ENCODE measurements at regions not wholly inside any gene's neighbourhood (a gene's known extent, or its start where the extent isn't known, plus 50 kb on each side); places are given as distances from the start of the nearest gene placed in this dataset.

DNA sequence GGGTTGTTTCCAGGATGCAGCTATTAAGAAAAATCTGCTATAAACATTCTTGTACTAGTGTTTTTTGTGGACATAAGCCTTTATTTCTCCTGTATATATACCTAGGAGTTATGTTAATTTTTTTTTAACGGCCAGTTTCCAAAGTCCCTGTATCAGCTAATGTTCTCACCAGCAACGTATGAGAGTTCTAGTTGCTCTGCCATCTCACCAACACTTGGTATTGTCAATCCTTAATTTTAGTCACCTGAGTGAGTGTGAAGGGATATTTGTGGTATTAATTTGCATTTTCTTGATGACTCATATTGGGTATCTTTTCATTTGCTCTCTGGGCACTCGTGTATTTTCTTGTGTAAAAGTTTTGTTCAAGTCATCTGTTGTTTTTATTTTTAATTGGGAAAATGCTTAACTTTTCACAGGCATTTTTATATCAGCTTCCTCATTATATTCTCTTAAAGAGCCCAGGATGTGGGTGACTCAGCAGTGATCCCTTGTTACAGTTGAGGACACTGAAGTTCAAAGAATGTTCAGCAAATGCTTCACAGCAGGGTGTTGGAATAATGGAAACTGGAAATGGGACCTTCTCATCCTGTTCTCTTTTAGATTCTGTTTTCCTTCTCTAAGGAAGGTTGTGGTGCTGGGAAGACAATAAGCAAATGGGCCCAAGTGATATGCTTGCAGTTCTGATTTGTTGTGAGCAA, 176.3 kb upstream of the PRNP start:
- no peak for DNase-seq

DNA sequence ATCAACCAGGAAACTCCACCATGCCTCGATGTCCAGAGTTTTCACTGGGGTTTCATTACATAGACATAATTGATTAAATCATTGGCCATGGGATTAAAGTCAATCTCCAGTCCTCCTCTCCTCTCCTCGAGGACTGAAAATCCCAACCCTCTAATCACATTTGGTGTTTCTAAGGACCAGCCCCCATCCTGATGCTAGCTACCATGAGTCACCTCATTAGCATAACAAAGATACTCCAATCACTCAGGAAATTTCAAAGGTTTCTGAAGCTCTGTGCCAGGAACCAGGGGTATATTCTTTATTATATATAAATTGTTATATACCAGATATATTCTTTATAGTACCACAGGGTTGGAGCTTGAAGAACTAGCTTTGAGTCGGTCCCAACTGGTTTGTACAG, 177.5 kb upstream of the PRNP start:
- DNase-seq, result no peak

DNA sequence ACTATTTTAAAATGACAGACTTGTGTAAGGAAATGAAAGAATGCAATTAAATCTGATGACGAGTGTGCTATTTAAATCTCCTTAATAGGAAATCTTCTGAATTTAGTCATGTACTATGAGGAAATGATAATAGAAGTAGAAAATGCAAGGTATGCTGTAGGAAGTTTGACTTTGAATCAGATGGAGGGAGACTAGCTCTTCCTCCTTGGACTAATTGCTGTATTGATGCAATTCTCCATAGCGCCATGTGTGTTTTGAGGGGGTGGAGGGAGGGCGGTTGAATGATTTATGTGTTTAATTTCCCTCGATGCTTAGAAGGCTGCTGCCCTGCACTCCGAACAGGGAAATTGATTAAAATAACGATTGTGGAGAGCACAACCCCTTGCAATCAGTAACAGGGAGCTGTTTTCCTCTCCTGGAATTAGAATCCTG, 179.0 kb upstream of the PRNP start:
- DNase-seq, result no peak

DNA sequence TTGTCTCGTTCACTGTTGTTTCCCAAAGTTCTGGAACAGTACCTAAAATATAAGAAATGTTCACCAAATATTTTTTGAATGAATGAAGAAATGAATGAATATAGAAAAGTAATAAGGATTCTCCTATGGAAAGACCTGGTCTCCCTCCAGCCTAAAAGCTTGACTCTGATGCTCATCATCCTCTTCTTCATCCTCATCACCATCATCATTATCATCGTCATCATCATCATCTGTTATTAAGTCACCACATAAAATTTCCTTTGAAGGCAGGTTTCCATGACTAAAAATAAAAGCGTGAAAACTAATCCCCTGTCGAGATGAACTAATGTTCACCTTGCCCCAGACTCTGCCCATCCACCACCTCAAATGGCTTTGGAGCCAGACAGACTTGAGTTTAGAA, 181.4 kb upstream of the PRNP start:
- DNase-seq, result no peak

DNA sequence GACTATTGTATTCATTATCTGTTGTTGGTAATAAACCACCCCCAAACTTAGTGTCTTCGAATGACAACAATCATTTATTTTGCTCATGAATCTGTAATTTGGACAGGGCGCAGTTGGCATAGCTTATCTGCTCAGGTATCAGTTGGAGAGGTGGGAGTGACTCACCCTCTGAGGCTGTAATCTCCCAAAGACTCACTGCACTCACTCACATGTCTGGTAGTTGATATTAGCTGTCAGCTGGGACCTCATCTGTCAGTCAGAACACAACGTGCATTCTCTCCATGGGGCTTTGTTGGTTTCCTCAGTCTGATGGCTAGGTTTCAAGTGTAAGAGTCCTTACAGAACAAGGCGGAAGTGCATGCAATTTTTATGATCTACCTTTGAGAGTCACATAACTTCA, 183.5 kb upstream of the PRNP start:
- DNase-seq, result no peak

DNA sequence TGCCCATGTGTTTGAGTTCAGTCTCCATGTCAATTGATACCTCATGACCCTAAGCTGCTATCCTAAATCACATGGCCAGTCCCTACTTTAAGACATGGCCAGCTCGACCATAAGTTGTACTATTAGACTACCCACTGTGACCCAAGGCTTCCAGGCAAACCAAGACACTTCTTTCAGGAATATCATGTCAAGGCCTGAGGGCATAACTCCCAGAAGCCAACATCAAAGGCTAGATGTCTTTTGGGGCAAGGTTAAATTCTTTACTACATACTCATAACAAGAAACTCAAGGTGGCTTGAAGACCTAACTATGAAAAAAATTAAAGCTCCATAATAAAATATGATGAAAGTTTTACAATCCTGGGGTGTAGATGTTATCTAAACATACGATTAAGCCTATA, 192.9 kb upstream of the PRNP start:
- no peak for DNase-seq

DNA sequence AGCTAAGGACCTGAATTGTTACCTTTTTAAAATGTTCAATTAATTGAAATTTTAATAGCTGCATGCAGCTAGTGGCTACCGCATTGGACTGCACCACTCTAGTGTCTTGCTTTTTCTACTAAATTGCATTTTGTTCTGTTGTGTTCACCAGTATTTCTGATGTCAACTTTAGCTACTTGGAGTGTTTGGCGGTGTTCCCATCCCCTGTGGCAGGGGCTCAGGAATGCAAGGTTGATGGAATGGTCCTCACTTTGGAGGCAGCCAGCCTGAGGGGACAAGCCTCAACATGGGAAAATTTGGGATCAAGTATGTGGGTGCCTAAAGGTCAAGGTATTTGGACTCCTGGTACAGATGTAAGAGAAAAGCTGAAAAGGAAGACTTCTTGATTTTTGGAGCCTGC, 194.6 kb upstream of the PRNP start:
- no peak for DNase-seq

DNA sequence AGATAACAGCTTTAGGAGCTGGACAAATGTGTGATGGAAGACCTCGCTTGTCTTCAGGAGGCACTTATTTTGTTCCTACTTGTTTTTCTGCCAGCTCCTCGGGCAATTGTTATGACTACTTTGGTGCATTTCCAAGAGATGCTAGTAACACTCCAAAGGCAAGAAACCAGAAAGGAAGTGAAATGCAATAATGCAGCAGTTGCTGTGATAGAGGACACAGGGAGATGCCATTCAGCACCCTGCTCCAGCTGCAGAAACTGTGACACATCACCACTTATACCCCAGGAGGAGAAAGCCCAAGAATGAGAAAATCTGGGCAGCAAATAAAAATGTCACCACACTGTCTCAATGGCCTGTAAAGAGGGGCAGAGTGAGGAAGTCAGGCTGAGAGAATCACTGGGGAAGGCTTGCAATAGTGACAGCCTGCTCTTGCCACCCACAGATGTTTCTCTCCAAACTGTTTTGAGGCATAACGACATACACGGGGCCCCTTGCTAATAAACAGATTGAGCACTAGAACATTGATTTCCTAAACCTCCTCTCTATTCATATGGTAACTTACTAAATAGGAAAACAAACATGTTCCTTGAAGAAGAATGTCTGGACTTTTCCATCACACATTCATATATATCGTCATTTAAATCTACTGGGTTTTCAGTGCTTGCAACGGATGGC, 195.5 kb upstream of the PRNP start:
- no peak for DNase-seq

DNA sequence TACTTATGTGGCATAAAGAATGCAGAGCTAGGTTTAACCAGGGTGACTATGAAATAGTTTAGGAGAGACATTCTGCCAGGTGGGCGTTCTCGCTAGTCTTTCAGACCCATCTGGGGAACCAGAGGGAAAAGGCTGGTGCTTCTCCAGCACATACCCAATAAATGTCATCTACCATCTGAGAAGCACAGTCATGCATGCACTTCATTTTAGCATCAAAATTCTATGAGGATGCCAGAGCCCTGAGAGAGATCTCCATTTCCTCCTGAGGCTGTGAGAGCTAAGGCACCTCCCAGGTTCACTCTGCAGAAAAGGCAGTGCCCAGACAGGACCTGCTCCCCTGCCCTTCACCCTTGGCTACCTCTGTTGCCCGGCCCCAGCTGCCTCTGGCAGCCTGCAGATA, 196.2 kb upstream of the PRNP start:
- DNase-seq, result no peak

DNA sequence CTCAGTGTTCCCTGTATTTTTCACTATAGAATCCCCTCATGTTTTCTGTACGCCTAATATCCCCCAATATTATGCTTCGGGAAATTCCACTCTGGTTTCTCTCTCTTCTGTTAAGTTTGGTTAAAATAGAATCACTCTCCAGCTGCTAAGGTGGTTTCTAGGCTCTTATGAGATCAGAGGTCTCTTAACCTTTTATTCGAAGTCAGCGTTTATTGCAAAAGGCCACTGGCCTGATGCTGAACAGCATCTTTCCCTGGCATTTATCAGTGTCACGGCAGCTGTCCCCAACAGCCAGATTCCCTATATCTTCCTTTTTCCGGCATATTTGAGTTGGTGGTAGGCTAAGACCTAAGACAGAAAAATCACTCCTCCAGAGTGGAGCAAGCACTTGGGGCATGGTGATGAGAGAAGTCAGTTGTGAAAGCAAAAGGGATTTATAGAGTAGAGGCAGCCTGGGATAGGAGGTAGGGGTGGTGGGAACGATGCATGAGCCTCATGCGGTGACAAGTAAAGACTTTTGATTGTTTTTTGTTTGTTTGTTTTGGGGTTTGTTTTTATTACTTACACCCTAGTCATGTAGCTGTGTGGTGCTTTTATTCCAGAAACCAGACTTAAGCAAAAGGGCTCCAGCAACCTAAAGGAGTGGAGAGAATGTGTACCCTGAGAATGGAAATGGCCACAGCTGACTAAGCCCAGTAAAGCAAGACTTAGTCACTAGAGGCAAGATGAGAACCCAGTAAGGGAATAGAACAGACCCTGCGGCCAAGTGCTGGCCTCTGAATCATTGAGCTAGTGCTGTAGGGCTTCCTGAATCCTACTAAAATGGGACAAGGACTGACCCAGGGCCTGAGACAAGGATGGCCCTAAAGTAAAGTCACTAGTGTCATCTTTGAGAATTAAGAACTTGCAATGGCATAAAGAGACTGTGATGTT, 197.6 kb upstream of the PRNP start:
- DNase-seq, result no peak

DNA sequence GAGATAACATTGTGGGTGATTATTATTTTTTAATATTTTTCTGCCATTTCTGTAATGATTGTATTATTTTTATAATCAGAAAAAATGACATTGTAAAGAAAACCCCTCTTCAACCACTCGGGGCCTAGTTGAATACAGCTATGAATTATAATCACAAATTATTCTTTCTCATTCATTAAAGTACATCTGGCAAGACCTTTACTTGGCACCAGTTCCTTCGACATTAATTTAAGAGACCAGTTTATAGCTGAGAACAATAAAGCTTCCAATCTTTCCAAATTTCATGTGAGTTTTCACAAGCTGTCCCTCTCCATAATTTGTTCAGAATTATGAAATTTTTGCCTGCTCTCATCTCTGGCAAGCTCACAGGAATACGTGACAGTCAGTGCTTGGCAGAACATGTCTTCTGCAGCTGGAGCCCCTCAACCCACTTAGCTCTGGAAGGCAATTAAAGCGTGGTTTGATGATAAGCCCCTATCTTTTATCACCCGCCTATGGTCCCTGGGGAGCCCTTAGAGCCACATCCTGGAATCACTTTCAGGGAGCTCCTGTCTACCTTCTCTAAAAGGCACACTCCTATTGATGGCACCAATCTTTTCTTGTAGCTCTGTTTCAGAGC, 201.8 kb upstream of the PRNP start:
- no peak for DNase-seq

DNA sequence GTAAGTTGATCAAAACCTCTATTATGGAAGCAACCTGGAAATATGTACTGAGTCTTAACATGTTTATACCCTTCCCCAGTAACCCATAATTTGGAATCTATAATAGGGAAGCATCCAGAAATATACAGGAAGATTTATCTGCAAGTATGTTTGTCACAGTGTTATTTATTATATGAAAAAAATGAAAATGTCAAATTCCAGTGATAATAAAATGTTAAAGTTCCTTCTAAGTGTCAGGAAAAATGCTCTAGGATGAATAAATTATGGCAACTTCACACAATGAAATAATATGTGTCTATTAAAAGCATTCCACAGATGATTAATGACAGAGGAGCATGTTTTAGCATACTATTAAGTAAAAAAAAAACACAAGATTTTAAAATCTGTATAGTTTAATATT, 202.3 kb upstream of the PRNP start:
- no peak for DNase-seq

DNA sequence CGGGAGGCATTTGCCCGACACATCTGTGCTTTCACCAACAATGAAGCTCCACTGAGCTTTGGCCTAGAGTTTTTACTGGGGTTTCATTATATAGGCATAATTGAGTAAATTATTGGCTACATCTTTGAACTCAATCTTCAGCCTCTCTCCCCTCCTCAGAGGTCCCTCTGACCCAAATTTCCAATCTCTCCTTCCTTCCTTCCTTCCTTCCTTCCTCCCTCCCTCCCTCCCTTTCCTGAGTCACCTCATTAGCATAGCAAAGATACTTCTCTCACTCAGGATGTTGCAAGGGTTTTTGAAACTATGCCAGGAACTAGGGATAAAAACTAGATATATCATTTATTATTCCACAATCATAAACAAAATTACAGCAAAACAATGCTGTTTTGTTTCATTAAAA, 202.8 kb upstream of the PRNP start:
- DNase-seq, result no peak

DNA sequence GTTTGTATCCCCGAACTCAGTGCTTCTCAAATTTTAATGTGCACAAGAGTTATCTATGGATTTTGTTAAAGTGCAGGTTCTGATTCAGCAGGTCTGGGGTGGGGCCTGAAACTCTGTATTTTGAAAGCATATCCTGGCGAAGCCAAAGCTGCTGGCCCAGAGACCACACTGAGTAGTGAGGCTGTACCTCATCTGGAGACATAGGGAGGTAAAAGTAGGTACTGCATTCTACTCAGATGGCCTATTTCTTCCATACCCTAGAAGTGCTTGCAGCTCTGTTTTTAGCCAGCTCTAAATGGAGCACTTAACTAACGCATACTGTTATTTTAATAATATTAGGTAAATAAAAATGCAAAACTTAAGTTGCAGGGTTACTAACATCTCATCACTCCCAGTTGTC, 206.2 kb upstream of the PRNP start:
- no peak for DNase-seq

DNA sequence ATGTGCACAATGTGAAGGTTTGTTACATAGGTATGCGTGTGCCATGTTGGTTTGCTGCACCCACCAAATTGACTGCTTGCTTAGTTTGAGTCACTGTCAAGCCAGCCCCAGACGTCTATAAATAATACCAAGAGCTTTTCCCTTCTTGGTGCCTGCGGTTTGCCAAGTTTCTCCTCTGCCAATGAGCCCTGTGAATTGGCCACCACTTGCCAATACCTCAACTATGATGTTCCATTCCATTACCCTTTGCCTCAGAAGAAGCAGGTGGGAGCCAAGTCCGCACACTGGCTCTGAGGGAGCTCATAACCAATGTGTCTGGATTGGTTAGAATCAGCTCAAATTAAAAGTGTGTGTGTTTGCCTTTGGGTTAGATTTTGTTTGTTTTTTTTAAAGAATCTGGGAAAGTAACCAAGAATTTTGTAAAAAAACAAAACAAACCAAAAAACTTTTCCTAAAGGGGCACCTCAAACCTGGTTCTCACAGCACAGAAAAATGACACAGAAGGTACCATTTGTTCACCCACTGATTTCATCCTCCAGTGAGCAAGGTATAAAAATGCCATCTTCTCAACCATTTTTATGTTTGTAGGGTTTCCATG, 209.3 kb upstream of the PRNP start:
- DNase-seq, result no peak

DNA sequence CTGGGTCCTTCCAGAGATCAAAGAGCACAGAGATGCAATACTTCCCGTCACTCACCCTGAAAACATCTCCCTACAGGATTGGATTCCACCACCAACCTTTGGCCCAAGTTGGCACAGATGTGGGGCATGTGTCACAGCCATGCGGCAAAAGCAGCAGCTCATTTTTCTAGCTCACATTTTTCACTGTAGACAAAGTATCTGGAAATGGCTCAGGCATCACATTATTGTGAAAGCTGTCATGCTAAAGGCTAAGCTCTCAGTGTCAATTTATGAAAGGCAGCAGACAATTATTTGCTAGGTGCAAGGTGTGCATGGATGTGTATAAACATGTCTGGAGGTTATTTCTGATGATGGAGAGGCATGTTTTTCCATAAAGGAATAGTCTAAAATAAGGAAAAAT, 213.3 kb upstream of the PRNP start:
- no peak for DNase-seq

DNA sequence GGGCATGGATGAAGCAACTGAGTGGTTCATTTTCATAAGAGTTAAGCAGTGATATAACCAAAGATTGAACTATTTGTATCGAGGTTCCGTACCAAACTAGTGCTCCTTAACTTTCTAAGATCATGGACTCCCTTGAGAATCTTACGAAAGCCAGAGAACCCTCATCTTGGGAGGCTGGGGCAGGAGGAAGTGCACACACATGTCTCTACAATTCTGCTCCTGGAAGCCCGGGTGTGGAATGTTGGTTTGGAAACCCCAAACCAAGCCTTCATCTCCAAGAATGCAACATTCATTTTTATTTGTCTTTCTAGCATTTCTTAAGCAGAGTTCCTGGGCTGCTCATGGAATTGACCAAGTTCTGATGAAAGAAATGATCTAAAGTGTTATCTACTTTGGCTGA, 215.0 kb upstream of the PRNP start:
- DNase-seq, result no peak

DNA sequence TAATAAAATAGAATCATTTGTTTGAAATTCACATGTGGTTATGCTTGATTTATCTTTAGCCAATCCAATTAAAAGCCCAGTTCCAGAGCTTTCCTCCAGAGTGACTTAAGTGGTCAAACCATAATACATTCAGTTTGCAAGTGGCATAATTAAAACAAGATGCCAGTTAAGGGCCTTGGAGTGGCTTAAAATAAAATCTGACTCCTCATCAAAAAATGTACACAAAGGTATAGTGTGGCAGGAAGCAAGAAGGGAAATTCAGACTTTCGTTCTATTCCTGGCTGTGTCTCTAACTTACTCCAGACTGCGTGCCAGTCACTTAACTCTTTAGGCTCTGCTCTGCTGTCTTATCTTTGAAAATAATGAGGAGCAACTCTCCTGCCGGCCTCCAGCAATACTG, 215.9 kb upstream of the PRNP start:
- DNase-seq, result no peak

DNA sequence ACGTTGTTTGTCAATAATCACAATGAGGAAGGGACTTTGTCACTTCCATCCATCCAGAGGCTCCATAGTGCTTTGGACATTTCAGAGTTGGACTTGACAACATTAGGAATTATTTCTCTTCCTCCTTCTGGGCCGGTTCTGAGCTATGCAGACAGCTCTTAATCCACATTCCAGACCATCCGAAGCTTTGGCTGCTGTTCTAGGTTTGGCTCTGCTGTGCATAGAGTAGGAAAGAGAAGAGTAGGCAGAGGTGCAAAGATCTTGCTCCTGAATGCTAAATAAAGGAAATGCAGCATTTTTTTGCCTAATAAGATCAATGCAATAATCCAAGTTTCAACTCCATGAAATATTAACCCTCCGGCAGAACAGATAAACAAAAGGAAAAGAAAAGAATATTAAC, 216.3 kb upstream of the PRNP start:
- no peak for DNase-seq

DNA sequence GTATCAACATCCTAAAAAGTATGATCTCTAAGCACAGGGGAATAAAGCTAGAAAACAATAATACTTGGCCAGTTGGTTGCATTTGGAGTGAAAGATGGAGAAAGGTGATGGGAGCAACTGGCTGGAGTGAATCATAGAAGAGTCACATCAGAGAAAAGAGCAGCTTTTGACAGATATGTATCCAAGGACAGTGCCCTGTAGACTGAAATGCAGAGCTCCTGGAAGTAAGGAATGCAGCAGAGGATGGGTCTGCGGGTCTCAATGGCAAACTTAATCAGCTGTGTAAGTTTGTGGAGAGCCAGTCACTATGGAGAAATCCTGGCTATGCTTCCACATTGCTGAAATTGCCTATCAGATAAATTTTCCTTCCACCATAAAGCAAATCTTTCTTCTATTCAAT, 218.1 kb upstream of the PRNP start:
- DNase-seq, result no peak

DNA sequence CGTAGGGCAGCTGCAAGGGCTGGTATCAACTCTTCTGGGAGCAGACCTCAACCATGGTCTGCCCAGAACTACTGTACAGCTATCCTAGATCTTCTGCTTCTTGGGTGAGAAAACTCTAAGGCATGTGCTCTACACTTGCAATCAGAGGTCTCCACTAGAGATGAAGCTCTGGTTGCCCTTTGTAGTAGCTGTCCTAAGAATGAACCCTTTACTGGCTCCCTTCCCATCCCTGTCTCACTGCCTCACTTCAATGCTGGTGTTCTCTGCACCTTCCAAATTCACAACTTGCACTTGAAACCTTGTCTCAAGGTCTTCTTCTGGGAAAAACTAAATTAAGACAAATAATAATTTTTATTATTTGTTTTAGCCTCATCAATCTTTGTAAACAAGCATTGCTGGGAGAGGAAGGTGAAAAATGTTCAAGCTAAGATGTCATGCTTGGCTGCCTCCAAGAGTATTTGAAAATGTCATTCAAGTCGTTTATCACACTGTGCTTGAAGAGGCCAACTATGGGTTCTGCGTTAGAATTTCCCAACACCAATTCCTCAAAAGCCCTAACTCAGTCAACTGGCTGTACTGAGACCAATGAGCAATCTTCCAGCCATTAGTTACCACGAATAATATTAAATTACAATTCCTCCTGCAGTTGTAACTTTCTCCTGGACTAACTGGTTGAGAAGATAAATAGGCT, 216.9 kb upstream of the ADRA1D start:
- DNase-seq, result no peak

DNA sequence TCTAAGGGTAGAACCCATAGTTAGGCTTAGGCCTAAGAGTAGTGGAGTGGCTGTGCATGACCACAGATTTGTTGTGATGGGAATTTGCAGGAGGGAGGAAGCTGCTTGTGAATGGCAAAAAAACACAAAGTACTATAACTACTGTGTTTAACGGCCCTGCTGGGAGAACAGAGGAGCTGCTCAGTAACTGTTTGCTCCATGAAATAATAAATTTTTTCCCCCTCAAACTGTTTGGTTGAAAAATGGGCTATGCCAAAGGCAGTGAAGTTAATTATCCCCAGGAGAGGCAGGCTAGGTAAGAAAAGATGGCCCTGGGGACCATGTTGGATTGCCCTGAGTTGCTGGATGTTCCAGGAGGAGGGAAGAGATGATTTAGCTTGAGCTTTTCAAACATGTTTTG, 216.1 kb upstream of the ADRA1D start:
- DNase-seq, result no peak

All from NCI-H1930 (cell line).